ENCODE measurements at regions not wholly inside any gene's neighbourhood (a gene's known extent, or its start where the extent isn't known, plus 50 kb on each side); places are given as distances from the start of the nearest gene placed in this dataset.

- DNase-seq (ENCODE audit: low read depth) = no peak
Measured at GRCh38 chr17:74052993-74053711, 150.3 kb upstream of the RPL38 start.

GRCh38 chr17:74053712-74054078, 149.8 kb upstream of the RPL38 start:
- no peak for DNase-seq (ENCODE audit: low read depth)

- DNase-seq (ENCODE audit: low read depth) = no peak
Measured at GRCh38 chr17:74054249-74054648, 149.2 kb upstream of the RPL38 start.

- DNase-seq (ENCODE audit: low read depth) = no peak
Measured at GRCh38 chr17:74055508-74056160, 147.8 kb upstream of the RPL38 start.

GRCh38 chr17:74059479-74060240, 143.8 kb upstream of the RPL38 start:
- no peak for DNase-seq (ENCODE audit: low read depth)

- DNase-seq (ENCODE audit: low read depth) = no peak
Measured at GRCh38 chr17:74061758-74062157, 141.7 kb upstream of the RPL38 start.

GRCh38 chr17:74062234-74062633, 141.2 kb upstream of the RPL38 start:
- no peak for DNase-seq (ENCODE audit: low read depth)

- DNase-seq (ENCODE audit: low read depth) = no peak
Measured at GRCh38 chr17:74063439-74063838, 140.0 kb upstream of the RPL38 start.

- no peak for DNase-seq (ENCODE audit: low read depth)
Measured at GRCh38 chr17:74070374-74070773, 133.1 kb upstream of the RPL38 start.

GRCh38 chr17:74070998-74071679, 132.3 kb upstream of the RPL38 start:
- DNase-seq (ENCODE audit: low read depth) = no peak

GRCh38 chr17:74072340-74072739, 131.1 kb upstream of the RPL38 start:
- DNase-seq (ENCODE audit: low read depth) = no peak

GRCh38 chr17:74076446-74076845, 127.0 kb upstream of the RPL38 start:
- no peak for DNase-seq (ENCODE audit: low read depth)

- no peak for DNase-seq (ENCODE audit: low read depth)
Measured at GRCh38 chr17:74077231-74077630, 126.2 kb upstream of the RPL38 start.

GRCh38 chr17:74078363-74078941, 125.0 kb upstream of the RPL38 start:
- DNase-seq (ENCODE audit: low read depth) = no peak

- no peak for DNase-seq (ENCODE audit: low read depth)
Measured at GRCh38 chr17:74079537-74080300, 123.8 kb upstream of the RPL38 start.

- no peak for DNase-seq (ENCODE audit: low read depth)
Measured at GRCh38 chr17:74080656-74081582, 122.6 kb upstream of the RPL38 start.

GRCh38 chr17:74082886-74083285, 120.6 kb upstream of the RPL38 start:
- DNase-seq (ENCODE audit: low read depth) = no peak

GRCh38 chr17:74083321-74083720, 120.2 kb upstream of the RPL38 start:
- no peak for DNase-seq (ENCODE audit: low read depth)

- DNase-seq (ENCODE audit: low read depth) = no peak
Measured at GRCh38 chr17:74085434-74085833, 118.0 kb upstream of the RPL38 start.

GRCh38 chr17:74087002-74087585, 116.4 kb upstream of the RPL38 start:
- DNase-seq (ENCODE audit: low read depth) = no peak

Data from stimulated activated CD8-positive, alpha-beta memory T cell treated with anti-CD3 and anti-CD28 coated beads, Interleukin-15, amount 100 ng/mL, for 24 hours (primary cell).